GM12874 (cell line): ENCODE measurements at regions not wholly inside any gene's neighbourhood (a gene's known extent, or its start where the extent isn't known, plus 50 kb on each side); places are given as distances from the start of the nearest gene placed in this dataset.

Experiments used
- TF ChIP-seq, protein P1 (sequence below): IDR thresholded peaks from 2 replicates; pipeline ENCODE4 v1.5.1; 2011; ENCODE audit warnings: low read depth, mild to moderate bottlenecking, control low read depth, low read length, moderate library complexity; ENCODE audit not compliant: insufficient read depth

DNA sequence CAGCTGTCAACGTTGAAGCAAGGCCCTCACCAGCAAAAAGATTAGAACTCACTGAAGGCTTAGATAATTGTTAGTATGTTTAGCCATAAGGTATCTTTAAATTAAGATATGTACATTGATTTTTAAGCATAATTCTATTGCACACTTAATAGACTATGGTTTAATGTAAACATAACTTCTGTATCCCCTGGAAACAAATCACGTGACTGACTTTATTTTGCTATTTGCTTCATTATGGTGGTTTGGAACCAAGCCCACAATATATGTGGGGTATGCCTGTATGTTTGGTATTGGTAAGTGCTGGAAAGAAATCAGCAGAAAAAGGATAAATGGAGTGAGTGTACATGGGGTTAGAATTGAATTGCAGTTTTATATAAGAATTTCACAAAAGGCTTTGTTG lies 111.9 kb downstream of the NMUR2 start:
- TF ChIP-seq, protein P1, sequence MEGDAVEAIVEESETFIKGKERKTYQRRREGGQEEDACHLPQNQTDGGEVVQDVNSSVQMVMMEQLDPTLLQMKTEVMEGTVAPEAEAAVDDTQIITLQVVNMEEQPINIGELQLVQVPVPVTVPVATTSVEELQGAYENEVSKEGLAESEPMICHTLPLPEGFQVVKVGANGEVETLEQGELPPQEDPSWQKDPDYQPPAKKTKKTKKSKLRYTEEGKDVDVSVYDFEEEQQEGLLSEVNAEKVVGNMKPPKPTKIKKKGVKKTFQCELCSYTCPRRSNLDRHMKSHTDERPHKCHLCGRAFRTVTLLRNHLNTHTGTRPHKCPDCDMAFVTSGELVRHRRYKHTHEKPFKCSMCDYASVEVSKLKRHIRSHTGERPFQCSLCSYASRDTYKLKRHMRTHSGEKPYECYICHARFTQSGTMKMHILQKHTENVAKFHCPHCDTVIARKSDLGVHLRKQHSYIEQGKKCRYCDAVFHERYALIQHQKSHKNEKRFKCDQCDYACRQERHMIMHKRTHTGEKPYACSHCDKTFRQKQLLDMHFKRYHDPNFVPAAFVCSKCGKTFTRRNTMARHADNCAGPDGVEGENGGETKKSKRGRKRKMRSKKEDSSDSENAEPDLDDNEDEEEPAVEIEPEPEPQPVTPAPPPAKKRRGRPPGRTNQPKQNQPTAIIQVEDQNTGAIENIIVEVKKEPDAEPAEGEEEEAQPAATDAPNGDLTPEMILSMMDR = no peak

DNA sequence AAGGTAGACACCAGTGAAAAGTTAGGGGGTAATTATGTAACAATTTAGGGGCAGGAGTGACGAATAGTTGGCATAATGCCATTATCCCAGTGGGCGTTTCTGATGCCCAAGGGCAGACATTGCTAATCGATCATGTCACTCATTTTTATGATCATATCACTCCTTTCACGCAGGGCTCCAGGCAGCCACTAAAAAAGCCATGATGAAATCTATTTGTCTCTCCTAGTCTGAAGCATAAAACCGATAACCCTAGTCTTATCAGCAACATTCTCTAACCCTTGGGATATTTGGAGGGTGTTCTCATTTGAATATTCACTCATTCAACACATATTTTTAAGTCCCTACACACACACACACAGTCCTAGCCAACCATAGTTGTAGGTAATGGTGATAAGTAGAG lies 114.9 kb downstream of the NMUR2 start:
- TF ChIP-seq, protein P1 = no peak

DNA sequence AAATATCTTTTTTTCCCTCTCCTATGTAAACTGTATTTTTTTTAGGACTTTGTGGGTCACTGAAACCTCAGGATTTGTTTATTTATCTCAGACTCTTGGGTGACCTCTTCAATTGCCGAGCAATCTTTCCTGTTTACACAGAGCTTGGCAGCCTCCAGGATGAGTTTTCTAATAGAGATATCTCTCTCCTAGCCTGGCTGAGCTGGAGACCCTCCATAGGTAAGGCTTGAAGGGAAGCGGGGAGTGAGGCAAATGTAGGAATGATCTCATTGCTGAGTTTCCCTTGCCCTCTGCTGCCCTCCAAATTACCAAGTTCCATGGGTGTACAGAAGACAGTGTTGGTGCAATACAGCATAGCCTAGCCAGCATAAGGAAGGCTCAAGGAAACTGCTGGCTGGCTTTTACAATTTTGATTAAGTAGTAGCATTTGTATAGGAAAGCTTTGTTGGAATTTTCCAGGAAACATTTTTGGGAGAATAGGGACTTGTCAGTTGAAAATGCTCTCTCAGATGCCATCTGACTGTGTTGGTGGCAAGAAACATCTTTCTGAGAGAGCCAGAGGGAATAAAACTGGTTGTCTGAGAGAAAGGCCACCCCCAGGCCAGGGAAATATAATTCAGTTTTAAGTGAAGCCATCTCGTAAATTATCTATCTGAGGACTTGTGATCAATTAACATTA lies 116.0 kb downstream of the NMUR2 start:
- TF ChIP-seq, protein P1 = no peak

DNA sequence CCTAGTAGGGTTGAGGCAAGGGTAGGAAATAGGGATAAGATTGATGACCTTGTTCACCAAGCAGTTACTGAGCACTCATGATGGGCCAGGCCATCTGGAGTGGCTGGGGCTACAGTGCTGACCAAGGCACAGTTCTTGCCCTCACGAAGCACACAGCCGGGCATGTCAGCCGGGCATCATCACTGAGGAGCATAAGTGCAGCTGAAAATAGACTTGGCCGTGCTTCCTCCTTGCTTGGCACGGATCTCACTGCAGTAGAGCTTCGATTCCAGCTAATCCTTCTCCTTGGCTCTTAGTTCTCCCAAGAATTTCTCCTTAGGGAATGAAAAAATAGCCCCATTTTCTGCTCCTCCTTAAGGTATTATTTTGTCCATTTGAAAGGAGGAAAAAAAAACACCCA lies 116.6 kb downstream of the NMUR2 start:
- TF ChIP-seq, protein P1 = no peak

- TF ChIP-seq, protein P1 = no peak
These were observed 119.3 kb downstream of the NMUR2 start for GRCh38 chr5:152285764-152286163.

- TF ChIP-seq, protein P1 = no peak
These were observed 122.7 kb downstream of the NMUR2 start for GRCh38 chr5:152282331-152282730.

DNA sequence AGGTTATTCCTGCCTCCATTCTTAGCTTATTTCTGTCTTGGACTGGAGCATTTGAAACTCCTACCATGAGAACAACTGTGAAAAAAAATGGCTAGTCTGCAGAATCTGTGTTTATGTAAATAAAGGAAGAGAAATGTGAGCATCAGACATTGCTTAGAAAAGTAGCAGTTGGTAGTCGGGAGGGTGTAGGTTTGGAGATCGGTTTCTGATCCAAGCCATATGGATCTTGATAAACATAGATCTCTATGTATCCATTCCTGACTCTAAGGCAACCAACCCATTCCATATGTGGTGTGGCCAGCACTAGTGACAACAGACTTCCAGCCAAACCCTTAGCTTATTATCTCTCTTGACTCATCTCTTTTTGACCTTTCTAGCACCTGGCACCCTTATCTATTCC lies 127.1 kb downstream of the NMUR2 start:
- TF ChIP-seq, protein P1 = no peak
